ENCODE measurements at regions not wholly inside any gene's neighbourhood (a gene's known extent, or its start where the extent isn't known, plus 50 kb on each side); places are given as distances from the start of the nearest gene placed in this dataset.

GRCh38 chr12:76623931-76624330, 64.4 kb upstream of the OSBPL8 start:
- no peak for TF ChIP-seq POLR2AphosphoS5 (IDR thresholded peaks at IDR 0.05; ENCODE audit: low read depth)
- TF ChIP-seq CTCF (IDR thresholded peaks at IDR 0.05; ENCODE audit: insufficient read depth, low read length) = no peak
- no peak for TF ChIP-seq REST (IDR thresholded peaks at IDR 0.05; ENCODE audit: insufficient replicate concordance, low read depth)
- TF ChIP-seq GABPA (IDR thresholded peaks at IDR 0.05; ENCODE audit: low read depth) = no peak
- TF ChIP-seq SPI1 (IDR thresholded peaks at IDR 0.05; ENCODE audit: borderline replicate concordance, low read depth) = no peak

Data from HL-60 (cell line).